Keratinocyte (primary cell): ENCODE measurements at regions not wholly inside any gene's neighbourhood (a gene's known extent, or its start where the extent isn't known, plus 50 kb on each side); places are given as distances from the start of the nearest gene placed in this dataset.

Experiments
- EZH2 ChIP-seq: IDR thresholded peaks from one replicate; pipeline ENCODE4 v1.6.1; 2012; ENCODE audit warnings: inconsistent platforms, mild to moderate bottlenecking, low read length, moderate library complexity
- TF ChIP-seq, protein P1 (sequence below), 3 experiments: IDR thresholded peaks in 1 of 3; conservative IDR thresholded peaks in 1 of 3; optimal IDR thresholded peaks in 1 of 3; 2 replicates in 2 of 3; 3 replicates in 1 of 3; pipeline versions ENCODE3 to v1.5.1; 2011; ENCODE audit warnings: low read length in 3 of 3, mild to moderate bottlenecking in 3 of 3, moderate library complexity in 2 of 3, control low read depth in 1 of 3, inconsistent platforms in 1 of 3; ENCODE audit not compliant: insufficient read depth in 2 of 3; ENCODE audit errors: extremely low read depth in 1 of 3

GRCh38 chr4:32061916-32062315 lies 1341.7 kb downstream of the PCDH7 start:
- no peak for TF ChIP-seq EZH2
- TF ChIP-seq, protein P1, sequence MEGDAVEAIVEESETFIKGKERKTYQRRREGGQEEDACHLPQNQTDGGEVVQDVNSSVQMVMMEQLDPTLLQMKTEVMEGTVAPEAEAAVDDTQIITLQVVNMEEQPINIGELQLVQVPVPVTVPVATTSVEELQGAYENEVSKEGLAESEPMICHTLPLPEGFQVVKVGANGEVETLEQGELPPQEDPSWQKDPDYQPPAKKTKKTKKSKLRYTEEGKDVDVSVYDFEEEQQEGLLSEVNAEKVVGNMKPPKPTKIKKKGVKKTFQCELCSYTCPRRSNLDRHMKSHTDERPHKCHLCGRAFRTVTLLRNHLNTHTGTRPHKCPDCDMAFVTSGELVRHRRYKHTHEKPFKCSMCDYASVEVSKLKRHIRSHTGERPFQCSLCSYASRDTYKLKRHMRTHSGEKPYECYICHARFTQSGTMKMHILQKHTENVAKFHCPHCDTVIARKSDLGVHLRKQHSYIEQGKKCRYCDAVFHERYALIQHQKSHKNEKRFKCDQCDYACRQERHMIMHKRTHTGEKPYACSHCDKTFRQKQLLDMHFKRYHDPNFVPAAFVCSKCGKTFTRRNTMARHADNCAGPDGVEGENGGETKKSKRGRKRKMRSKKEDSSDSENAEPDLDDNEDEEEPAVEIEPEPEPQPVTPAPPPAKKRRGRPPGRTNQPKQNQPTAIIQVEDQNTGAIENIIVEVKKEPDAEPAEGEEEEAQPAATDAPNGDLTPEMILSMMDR (optimal IDR thresholded peaks at IDR 0.05 in 1 of 3, IDR thresholded peaks at IDR 0.05 in 1 of 3, conservative IDR thresholded peaks at IDR 0.05 in 1 of 3; ENCODE audit: extremely low read depth in 1 of 3, insufficient read depth in 2 of 3, low read length in 3 of 3), result no peak
